ENCODE measurements at regions not wholly inside any gene's neighbourhood (a gene's known extent, or its start where the extent isn't known, plus 50 kb on each side); places are given as distances from the start of the nearest gene placed in this dataset.

DNA sequence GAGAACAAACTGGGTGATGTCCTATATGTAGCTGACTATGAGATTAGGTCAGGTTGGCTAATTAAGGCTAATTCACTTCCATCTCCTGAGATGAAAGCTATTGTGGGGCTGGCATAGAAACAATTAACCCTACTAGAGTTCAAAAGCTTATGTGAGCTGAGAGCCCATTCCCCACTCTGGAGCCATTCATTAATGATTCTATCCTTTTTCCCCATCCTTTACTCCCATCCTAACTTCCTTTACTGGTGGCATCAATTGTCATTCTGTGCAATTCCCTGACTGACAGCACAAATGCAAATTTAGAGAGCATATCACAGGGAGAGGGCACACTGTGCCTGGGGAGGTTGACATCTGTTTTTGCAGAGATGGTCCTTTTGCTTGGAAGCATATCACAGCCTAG is 103.9 kb downstream of the URB2 start:
- TF ChIP-seq, protein P1, sequence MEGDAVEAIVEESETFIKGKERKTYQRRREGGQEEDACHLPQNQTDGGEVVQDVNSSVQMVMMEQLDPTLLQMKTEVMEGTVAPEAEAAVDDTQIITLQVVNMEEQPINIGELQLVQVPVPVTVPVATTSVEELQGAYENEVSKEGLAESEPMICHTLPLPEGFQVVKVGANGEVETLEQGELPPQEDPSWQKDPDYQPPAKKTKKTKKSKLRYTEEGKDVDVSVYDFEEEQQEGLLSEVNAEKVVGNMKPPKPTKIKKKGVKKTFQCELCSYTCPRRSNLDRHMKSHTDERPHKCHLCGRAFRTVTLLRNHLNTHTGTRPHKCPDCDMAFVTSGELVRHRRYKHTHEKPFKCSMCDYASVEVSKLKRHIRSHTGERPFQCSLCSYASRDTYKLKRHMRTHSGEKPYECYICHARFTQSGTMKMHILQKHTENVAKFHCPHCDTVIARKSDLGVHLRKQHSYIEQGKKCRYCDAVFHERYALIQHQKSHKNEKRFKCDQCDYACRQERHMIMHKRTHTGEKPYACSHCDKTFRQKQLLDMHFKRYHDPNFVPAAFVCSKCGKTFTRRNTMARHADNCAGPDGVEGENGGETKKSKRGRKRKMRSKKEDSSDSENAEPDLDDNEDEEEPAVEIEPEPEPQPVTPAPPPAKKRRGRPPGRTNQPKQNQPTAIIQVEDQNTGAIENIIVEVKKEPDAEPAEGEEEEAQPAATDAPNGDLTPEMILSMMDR (IDR thresholded peaks at IDR 0.05; ENCODE audit: low read depth, low read length): no peak
- no peak for TF ChIP-seq EZH2phosphoT487 (IDR thresholded peaks at IDR 0.05; ENCODE audit: low read depth)

Measured in OCI-LY3 (cell line).